Adrenal gland (tissue), 9 donors: ENCODE measurements at regions not wholly inside any gene's neighbourhood (a gene's known extent, or its start where the extent isn't known, plus 50 kb on each side); places are given as distances from the start of the nearest gene placed in this dataset.

ENCODE experiments used
- DNase-seq, 7 donors: peaks; one replicate each; pipeline ENCODE4 v3.0.0-alpha.2; 2019 to 2020
- H3K27ac ChIP-seq, 5 donors: fragments of 200-600 bp; sonication (generic) in 4 of 5; 1 replicate in 3 of 5; 2 replicates in 2 of 5; pipeline versions ENCODE4 v1.5.1 to v1.8.0; 2016 to 2020; ENCODE audit warnings: mild to moderate bottlenecking in 1 of 5
- H3K27me3 ChIP-seq: fragments of 200-600 bp; 2 replicates; pipeline ENCODE4 v1.8.0; 2021
- H3K36me3 ChIP-seq, 2 donors: fragments of 200-600 bp; replicated peaks in 1 of 2; 1 replicate in 1 of 2; 2 replicates in 1 of 2; pipeline versions ENCODE4 v1.5.1 to v1.8.0; 2018 to 2022
- H3K4me1 ChIP-seq, 2 donors: fragments of 200-600 bp; replicated peaks in 1 of 2; 1 replicate in 1 of 2; 2 replicates in 1 of 2; pipeline versions ENCODE4 v1.5.1 to v1.8.0; 2018 to 2021
- H3K4me3 ChIP-seq, 4 donors: fragments of 200-600 bp; sonication (generic) in 3 of 4; one replicate each; pipeline ENCODE4 v1.5.1; 2016 to 2018
- H3K9me3 ChIP-seq, 3 donors: fragments of 200-600 bp; sonication (generic) in 1 of 3; replicated peaks in 1 of 3; 1 replicate in 2 of 3; 2 replicates in 1 of 3; pipeline versions ENCODE4 v1.5.1 to v1.8.0; 2016 to 2021
- CTCF ChIP-seq, 6 experiments: fragments of 450-650 bp in 4 of 6; fragments of 200-600 bp in 2 of 6; sonication (generic) in 1 of 6; IDR thresholded peaks; 1 replicate in 5 of 6; 2 replicates in 1 of 6; pipeline versions ENCODE4 v1.5.1 to v1.8.0; 2016 to 2021; ENCODE audit warnings: antibody characterized with exemption in 6 of 6, mild to moderate bottlenecking in 2 of 6, moderate library complexity in 1 of 6
- POLR2A ChIP-seq, 2 donors: fragments of 450-650 bp; IDR thresholded peaks; one replicate each; pipeline ENCODE4 v1.6.1; 2017; ENCODE audit warnings: antibody characterized with exemption in 2 of 2, mild to moderate bottlenecking in 2 of 2, moderate library complexity in 1 of 2
- WGBS, 4 donors: extraction: QIAGEN DNeasy Blood & Tissue Kit in 2 of 4; methylation state at CpG; one replicate each; pipeline versions ENCODE4 v1.1.5 to v1.1.7; 2013 to 2017; 5-methylcytosine and 5-hydroxymethylcytosine counted together
- intact Hi-C, 2 donors: fragments of 100-400 bp; cut with DNase I; formaldehyde crosslinking; loops; one replicate each; pipeline versions ENCODE4 v1.14.1 to v1.15.0; 2022 to 2023
- donor health status: healthy with polysubstance abuse.
- donor health status: Bipolar disorder and iron deficiency.
- donor health status: DM: yes; HTN: yes; CAD: no.
- donor health status: DM: no; HTN: no; CAD: no.
- donor health status: DM: no; HTN: no; CAD: no.

- Histone ChIP-seq H3K4me3 (no peak overlapping the region), H3K27ac (no peak overlapping the region), H3K4me1 (no peaks in the 10 kb centered on the region), H3K9me3 (no peaks in the 10 kb centered on the region), H3K36me3 (no peaks in the 10 kb centered on the region), H3K27me3 (no peaks in the 10 kb centered on the region)
- DNase-seq = no peak
- intact Hi-C loops = no loop called here
- 83 to 87% (median 83%) methylated on average over 9 to 11 of the region's 11 CpGs for WGBS, 4 donors
- TF ChIP-seq CTCF (IDR thresholded peaks at IDR 0.05) (no peak), POLR2A (IDR thresholded peaks at IDR 0.05) (no peak)
These were observed 1216.0 kb downstream of the SLITRK5 start for GRCh38 chr13:88887045-88887662.

- DNase-seq = no peak
- Histone ChIP-seq H3K4me3 (no peak overlapping the region), H3K4me1 (no peaks in the 10 kb centered on the region), H3K27ac (no peak overlapping the region), H3K27me3 (no peaks in the 10 kb centered on the region), H3K9me3 (no peaks in the 10 kb centered on the region), H3K36me3 (no peaks in the 10 kb centered on the region)
- WGBS, 4 donors = 79 to 89% (median 84%) methylated on average over 3 to 6 of the region's 6 CpGs
- intact Hi-C loops = no loop called here
- TF ChIP-seq CTCF (IDR thresholded peaks at IDR 0.05) (no peak), POLR2A (IDR thresholded peaks at IDR 0.05) (no peak)
These were observed 1224.2 kb downstream of the SLITRK5 start for GRCh38 chr13:88895261-88895941.

GRCh38 chr13:88896466-88896865 lies 1225.3 kb downstream of the SLITRK5 start:
- Histone ChIP-seq H3K36me3 (no peaks in the 10 kb centered on the region), H3K4me3 (no peak overlapping the region), H3K27ac (no peak overlapping the region), H3K9me3 (no peaks in the 10 kb centered on the region), H3K27me3 (no peaks in the 10 kb centered on the region), H3K4me1 (no peaks in the 10 kb centered on the region)
- no peak for TF ChIP-seq POLR2A (IDR thresholded peaks at IDR 0.05)
- TF ChIP-seq CTCF (IDR thresholded peaks at IDR 0.05) = no peak
- 86 to 95% (median 93%) methylated on average over 4 to 6 of the region's 6 CpGs for WGBS, 4 donors
- DNase-seq = no peak
- intact Hi-C loops = no loop called here

GRCh38 chr13:88908961-88909441 lies 1237.8 kb downstream of the SLITRK5 start:
- H3K27me3 ChIP-seq = no peaks in the 10 kb centered on the region
- peaks cover 0 to 2% (median 0%) of the 10 kb centered on the region in 3 donors for H3K9me3 ChIP-seq
- TF ChIP-seq CTCF (IDR thresholded peaks at IDR 0.05) (no peak), POLR2A (IDR thresholded peaks at IDR 0.05) (no peak)
- H3K4me3 ChIP-seq = no peak overlapping the region
- no peaks in the 10 kb centered on the region for H3K4me1 ChIP-seq
- no peaks in the 10 kb centered on the region for H3K36me3 ChIP-seq
- DNase-seq = no peak
- 37 to 41% (median 39%) methylated on average over 2 of the region's 2 CpGs for WGBS, 4 donors
- no peak overlapping the region for H3K27ac ChIP-seq
- intact Hi-C loops = no loop called here
